Stimulated activated CD4-positive, alpha-beta T cell treated with anti-CD3 and anti-CD28 coated beads, TNF-alpha, amount 100 ng/mL, for 1 hour (primary cell): ENCODE measurements at regions not wholly inside any gene's neighbourhood (a gene's known extent, or its start where the extent isn't known, plus 50 kb on each side); places are given as distances from the start of the nearest gene placed in this dataset.

ENCODE experiments used
- DNase-seq, 3 donors: peaks; one replicate each; pipeline ENCODE4 v3.0.0-alpha.2; 2020; ENCODE audit warnings: low read depth in 3 of 3, low spot score in 1 of 3

DNA sequence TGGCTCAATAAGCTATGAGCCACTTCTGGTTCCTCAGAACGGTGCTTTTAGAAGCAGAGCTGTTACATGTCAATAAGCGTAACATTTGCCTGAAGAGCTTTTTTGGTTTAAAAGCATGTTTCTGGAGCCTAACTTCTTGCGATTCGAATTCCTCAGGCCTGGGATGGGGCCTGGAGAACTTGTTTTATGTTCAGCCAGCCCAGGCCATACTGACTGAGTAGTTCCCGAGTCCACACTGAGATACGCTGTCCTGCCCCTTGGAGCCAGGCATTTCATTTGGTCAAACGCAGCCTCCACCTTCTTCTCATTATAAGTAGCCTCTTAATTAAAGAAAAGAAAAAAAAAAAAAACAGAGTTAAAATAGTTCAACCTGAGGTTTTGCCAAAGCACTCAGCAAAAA is 260.6 kb upstream of the ANKRD55 start:
- DNase-seq: no peak

DNA sequence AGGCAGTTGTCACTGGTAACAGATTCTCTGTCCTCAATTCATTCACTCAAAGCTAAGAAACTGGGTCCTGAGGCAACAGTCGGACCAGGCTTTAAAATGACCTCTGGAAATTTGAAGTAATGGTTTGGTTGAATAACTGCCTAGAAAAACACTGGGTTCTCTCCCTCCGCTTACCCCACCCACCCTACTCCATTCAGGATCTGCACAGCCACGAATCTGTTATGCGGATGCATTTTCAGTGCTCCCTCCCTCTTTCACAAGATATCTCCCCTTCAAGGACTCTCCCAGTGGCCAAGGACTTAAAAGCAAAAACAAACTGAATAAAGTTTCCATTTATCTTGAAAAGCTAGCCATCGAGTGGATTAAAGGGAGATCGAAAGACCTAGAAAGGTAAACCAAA is 260.2 kb upstream of the ANKRD55 start:
- DNase-seq: no peak

DNA sequence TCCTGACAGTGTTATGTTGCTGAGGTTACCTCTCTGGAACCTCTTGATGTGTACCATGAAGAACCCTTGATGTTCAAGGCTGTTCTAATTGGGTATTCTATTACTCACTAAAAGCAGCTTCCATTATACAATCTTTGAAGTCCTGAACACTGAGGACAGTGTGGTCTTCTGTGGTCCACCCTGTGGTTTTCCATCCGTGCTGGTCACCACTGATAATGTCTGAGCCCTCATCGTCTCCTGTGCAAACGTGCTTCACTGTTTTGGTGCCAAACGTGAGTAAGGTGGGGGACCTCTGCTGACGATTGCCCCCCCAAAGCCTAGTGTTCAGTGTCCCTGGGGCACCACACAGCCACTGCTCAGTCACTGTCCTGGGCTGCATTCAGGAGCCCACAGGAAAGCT is 259.7 kb upstream of the ANKRD55 start:
- no peak for DNase-seq

DNA sequence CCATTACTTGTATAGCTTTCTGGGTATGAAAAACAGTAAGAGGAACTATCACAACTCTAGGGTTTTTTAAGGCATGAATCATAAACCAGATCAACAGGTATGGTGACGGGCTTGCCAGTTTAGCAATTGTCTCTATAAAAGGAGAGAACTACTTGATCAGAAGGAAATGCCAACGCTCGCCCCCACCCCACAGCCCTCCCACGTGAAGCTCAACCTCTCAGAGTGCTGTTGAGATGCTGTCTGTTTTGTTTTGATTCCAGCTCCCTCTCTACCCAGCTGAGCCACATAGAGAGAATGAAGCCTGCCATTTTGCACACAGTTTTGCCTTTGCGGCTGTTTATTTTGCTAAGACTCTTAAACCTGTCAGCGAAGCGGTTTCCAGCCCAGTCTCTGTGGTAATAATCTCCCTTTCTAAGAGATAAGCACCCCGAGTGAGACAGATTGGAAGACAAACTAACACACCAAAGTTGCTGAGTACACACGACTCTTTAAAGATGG is 257.9 kb upstream of the ANKRD55 start:
- peak in 2 of 3 donors; percentile 11 to 33 for DNase-seq

DNA sequence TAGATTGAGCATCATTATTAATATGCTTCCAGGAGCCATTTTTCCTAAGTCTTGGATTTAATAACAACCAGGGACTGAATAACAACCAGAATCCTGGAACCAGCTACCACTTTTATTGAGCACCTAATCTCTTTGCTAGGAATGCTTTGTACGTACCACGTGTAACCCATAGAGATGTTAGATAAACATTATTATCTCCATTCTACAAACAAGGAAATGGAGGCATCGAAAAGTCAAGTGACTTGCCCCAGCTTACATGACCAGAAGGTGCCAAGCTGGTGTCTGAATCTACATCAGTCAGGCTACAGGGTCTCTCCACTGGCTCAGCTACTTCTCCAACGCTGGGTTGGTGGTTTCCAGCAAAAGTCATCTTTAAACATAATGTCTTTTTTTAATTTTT is 256.1 kb upstream of the ANKRD55 start:
- no peak for DNase-seq

DNA sequence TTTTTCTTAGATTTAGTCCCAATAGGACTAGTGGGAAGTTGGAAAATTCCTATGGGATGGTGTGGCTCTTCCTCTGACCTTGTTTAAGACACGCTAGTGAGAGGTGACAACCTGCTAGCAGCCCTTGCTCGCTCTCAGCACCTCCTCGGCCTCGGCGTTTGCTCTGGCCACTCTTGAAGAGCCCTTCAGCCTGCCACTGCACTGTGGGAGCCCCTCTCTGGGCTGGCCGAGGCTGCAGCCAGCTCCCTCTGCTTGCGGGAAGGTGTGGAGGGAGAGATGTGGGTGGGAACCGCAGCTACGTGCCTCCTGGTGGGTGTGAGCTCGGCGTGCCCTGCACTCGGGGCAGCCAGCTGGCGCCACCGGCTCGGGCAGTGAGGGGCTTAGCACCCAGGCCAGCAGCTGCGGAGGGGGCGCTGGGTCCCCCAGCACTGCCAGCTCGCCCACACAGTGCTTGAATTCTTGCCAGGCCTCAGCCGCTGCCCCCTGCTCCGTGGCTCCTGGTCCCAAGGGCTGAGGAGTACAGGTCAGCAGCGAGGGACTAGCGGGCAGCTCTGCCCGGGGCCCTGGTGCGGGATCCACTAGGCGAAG is 254.5 kb upstream of the ANKRD55 start:
- DNase-seq: no peak

DNA sequence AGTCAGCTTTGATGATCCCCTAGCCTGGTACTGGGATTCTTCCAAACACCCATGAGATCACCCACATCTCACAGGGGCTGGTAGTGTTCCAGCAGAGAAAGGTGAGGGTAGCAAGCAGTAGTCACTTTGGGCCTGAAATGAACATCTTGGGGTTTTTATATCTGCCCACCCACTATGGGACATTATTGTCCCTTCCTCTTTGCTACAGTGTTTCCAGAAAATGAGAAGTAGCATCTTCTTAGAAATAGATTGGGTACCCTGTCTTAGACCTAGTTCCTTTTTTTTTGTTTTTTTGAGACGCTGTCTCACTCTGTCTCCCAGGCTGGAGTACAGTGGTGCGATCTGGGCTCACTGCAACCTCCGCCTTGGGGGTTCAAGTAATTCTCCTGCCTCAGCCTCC is 249.2 kb upstream of the ANKRD55 start:
- DNase-seq: no peak

DNA sequence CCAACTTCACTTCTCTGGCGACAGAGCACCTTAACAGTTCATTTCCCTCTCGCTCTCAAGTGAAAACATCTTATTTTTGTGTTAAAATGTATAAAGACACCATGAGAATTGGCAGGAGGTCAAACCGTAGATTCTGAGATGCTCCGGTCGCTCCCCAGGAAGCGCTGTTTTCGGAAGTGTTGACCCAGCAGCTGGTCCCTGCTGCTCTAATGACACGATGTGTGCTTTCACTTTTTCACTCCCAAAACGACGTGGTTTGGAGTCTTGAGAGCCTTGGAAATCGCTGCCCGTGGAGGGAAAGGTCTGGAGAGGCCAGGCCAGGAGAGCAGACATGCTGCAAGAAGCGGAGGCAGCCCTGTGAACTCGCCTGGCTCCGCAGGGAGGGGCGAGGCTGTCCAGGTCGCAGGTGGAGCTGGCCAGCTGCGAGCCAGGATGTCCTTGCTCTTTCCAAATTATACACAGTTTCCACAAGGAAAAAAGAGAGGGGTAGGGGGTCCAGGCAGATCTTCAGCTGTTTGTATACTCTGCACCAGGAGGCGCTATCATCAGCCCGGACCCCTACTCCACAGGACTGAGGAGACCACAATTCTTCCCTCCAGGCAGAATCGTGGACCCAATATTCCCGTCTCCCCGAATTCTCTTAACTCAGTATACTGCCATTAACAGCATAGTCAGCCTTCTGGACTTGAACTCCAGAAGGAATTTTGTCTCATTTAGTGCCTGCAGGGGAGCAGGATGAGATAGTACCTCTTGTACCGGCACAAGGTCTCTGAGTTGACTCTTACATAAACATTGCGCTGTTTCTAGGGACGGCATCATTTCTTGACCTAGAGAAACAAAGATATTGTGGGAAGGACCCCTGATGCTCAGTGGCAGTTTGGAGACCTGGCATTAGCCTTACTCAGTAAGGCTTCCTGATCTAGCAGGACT is 248.6 kb upstream of the ANKRD55 start:
- no peak for DNase-seq

DNA sequence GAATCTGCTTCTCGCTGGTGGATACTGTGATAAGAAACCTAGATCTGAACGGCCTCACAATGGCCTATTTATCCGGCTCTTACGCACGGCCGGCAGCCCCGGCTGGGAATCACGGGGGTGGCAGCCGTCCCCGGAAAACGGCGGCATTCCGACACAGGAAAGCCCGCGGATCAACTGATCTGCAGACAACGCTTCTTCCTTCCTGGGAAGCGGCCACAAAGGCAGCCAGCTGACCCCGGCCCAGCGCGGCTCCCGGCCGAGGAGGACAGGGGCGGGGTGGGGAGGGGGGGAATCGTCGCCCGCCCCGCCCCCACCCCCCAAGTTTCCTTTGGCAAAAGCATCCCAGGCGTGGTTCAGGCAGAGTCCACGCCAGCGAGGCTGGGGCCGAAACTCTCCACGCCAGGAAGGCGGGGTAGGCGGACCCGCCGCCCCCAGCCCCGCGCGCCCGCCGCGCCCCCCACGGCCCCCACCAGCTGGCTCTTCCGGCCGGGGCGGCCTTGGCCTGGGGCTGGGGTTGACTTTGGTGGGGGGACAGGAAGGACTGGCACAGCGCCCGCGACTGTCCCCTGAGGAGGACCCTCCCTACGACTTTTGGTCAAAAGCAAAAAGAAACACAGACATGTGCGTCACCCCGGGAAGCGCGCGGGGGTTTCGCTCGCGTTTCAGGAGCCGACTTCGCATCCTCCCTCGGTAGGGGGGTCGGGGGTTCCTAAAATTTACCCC is 247.7 kb upstream of the ANKRD55 start:
- DNase-seq: peak in 2 of 3 donors; percentile 10 to 22

DNA sequence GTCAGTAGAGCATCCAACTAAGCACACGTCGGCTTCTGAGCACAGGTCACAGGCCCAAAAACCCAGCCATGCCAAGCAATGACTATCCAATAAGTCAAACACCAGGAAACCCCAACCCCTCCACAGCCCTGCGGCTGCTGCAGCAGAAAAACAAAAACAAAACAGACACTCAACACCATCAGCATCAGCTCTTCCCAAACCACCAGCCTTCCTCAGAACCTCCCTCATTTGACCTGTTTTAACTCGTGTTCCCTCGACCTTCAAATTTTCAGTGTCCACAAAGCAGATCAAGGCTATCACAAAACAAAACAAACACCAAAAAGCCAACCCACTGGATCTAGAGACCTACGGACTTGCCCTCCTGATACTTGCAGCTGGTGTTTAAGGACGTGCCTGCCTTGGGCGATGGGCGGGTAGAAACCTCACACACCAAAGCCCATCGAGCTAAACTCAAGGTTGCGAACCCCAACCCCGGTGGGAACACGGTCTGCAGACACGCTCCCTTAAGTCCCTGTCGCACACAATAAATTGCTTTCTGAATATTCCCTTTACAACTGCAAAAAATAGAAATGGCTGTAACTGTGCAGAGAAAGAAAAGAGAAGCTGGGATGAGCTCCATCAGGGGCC is 247.1 kb upstream of the ANKRD55 start:
- no peak for DNase-seq

DNA sequence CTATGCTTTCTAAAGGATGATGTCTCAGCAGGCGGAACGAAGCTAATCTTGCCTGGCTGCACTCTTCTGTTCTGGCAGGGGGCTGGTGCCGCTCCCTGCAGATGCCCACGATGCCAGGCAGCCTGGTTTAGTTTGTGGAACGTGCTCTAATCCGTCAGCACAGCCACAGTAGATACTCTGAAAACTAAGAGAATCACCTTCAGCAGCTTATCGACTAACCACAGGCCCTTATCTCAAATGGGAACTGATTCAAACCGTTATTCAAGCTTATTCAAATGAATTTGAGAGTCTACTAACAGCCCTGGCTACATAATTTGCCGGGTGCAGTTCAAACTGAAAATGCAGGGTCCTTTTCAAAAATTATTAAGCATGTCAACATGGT is 246.6 kb upstream of the ANKRD55 start:
- no peak for DNase-seq

DNA sequence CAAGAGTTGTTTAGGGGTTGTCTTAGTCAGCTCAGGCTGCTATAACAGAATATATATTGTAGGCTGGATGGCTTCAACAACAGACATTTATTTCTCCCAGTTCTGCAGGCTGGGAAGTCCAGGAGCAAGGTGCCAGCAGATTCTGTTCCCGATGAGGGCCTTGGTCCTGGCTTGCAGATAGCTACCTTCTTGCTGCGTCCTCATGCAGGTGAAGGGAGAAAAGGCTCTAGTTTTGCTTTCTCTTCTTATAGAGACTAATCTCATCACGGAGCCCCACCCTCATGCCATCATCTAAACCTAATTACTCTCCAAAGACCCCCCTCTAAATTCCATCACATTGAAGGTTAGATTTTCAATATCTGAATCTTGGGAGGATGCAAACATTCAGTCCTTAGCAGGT is 246.0 kb upstream of the ANKRD55 start:
- DNase-seq: no peak

DNA sequence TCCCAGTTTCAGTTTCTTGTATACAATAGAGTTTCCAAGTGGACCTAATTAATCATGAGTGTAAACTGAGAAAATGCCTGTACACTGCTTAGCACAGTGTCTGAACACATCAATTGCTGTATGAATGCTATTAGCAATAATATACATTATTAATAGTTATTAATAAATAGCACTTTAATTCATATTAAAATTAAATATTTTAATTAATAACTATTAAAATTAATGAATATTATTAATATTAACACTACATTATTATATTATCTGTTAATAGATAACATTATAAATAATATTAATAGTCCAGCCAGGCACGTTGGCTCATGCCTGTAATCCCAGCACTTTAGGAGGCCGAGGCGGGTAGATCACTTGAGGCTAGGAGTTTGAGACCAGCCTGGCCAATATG is 244.9 kb upstream of the ANKRD55 start:
- DNase-seq: no peak

DNA sequence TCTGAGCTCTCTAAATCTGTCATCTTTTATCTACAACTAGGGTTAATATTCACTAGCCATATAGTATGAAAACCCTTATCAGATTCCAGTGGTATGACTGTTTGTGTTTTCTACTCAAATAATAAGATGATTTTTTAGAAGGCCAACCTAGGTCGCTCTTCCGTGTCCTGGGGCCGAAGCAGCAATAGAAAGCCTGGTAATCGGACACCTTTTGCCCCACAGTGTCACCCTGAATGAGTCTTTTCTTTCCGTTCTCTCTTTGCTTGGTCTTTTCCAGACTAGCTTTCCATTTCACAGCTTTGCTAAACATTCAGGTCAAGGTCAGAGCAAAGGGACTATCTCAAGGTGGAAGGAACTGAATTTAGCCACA is 243.3 kb upstream of the ANKRD55 start:
- DNase-seq: no peak

DNA sequence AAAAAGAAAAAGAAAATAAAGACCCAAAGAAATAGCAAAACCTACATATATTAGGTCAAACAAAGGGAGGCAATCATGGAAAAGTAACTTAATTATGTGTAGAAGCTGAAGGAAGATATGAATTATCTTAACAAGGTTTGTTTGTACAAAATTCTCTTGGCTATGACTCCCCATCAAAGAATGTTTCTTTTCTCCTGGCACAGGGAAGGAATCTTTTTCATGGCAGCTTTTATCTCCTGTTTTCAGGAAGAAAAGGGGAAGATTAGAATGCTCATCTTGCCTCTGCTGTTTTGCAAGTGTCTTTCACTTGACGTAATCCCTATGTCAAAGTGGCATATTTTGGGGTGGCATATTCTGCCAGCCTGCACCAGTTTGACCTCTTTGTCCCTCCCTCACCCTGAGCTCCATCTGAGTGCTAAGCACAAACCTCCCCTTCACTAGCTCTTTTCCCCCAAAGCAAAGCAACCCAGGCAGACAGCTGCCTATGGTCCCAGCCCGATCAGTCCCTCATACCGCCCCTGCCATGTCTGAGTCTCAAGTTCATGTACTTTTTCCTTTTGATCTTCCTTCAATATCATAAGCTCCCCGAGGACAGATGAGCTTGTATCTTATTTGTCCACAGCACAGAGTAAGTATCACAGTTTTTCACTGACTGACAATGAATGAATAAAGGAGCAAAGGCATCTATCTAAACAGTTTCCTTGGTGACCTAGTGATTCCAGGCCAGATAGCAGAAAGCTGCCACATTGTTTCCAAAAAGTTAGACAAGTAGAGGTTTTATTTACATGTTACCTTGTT is 242.8 kb upstream of the ANKRD55 start:
- no peak for DNase-seq

DNA sequence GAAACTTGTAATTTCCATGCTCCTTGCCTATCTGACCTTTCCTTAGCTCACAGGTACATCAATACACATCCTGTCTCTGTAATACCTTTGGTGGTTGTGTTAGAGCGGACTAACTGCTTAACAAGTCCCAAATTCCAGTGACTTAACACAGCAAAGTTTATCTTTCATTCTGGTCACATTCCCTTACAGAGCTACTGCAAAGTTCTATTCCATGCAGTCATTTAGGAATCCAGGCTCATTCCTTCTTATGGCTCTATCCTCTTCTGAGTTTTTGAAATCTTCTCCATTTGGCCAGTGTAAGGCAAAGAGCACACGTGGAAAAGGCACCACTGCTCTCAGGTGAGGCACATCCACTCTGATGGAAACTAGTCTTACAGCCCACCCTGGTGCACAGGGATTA is 238.6 kb upstream of the ANKRD55 start:
- DNase-seq: no peak

DNA sequence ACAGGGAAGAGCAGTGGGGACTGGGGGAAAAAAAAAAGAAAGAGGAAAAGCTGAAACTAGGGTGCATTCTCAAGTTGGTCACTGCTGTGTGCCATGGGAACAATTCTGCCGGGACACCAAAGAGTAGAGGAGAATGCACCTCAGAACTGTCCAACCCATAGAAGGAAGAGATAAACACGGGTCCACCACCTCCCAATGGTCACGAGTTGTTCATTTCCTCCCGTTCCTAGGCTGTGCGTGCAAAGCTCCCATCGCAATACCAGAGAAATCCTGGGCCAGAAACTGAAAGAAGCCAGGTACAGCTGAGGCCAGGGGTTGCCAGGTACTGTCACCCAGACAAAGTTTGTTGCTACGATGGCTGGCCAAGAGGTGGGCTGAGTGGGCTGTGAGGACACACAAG is 236.9 kb upstream of the ANKRD55 start:
- no peak for DNase-seq

DNA sequence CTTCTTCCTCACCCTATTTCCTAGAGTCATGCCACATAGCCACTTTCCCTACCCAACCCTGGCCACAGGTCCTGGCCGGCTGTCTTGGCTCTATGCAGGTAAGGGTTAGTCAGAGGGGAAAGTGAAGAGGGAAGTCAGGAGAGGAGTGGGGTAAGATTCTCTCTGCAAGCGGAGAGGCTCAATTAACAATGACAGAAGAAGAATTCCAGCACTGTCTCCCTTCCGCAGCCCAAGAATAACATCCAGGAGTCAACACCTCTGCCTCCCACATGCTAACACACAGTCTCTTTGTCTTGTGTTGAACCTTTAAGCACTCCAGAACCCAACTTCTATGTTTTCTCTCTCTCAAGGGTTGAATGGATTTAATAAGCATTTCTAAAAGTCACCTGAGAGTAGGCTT is 235.1 kb upstream of the ANKRD55 start:
- DNase-seq: no peak

DNA sequence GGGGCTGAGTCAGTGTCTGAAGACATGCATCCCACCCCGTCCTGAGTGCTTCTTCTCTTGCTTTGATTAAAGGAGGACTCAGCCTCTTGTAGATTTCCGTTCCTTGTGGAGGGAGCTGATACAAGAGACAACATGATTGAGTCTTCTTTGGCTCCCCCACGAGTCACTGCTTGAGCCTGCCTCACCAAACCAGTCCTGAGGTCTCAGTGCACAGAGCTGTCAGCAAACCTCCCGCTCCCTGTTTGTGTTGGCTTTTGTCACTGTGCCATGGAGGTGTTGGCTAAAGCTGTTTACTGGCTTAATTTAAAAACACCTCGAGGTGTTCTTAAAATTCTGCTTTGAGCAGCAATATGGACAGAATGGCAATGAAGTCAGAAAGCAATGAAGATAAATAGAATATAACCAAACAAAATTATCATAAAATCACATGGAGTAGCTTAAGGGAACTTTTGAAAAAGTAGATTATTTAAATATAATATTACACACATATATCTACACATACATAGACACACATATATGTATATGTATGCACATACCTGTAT is 234.1 kb upstream of the ANKRD55 start:
- DNase-seq: no peak

DNA sequence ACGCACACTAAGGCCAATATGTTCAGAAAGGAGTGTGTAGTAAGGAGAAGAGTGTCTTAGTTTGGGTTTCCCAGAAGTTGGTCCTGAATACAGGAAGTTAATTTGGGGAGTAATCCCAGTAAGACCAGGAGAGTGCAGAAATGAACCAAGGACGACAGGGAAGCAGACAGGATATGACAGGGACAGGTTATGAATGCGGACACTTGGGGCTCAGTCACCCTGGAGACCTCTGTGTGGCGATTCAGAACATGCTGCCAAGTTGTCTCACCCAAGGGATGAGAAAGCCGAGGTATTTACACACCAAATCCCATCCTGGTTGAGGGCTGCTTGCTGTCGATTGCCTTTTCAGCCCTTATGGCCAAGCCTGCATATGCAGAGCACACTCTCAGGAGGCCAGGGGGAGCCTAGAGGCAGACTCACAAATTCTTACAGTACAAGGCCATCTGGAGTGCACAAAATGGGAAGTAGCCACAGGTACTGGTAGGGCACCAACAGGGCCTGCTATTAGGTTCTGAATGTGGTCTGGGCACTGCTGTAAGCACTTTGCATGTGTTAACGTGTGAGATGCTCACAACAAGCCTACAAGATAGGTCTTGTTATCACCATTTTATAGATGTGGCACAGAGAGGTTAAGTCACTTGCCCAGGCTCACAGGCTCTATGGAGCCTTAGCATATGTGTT is 233.1 kb upstream of the ANKRD55 start:
- no peak for DNase-seq
